HG03342 (cell line): ENCODE measurements at regions not wholly inside any gene's neighbourhood (a gene's known extent, or its start where the extent isn't known, plus 50 kb on each side); places are given as distances from the start of the nearest gene placed in this dataset.
"Not testable (repeated sequence)": the region's sequence is repeated elsewhere in the genome, so short reads cannot be mapped to it uniquely, and the experiment has no call there.

Source experiments
- ATAC-seq: cut with Tn5 transposase; IDR thresholded peaks from one replicate; pipeline ENCODE4 v1.9.1; 2021; ENCODE audit warnings: mild to moderate bottlenecking, moderate library complexity; ENCODE audit not compliant: unreplicated experiment

GRCh38 chr15:77864211-77865105 is 213.1 kb downstream of the TBC1D2B start:
- no peak for ATAC-seq

GRCh38 chr15:77863491-77864105 is 213.9 kb downstream of the TBC1D2B start:
- ATAC-seq, result no peak

GRCh38 chr15:77862651-77863104 is 214.8 kb downstream of the TBC1D2B start:
- no peak for ATAC-seq

GRCh38 chr15:77861997-77862635 is 215.4 kb downstream of the TBC1D2B start:
- not testable (repeated sequence) for ATAC-seq

- no peak for ATAC-seq
Observed at GRCh38 chr15:77860071-77860691, 217.3 kb downstream of the TBC1D2B start.

GRCh38 chr15:77859491-77860060 is 217.9 kb downstream of the TBC1D2B start:
- no peak for ATAC-seq

GRCh38 chr15:77858792-77859490 is 218.6 kb downstream of the TBC1D2B start:
- ATAC-seq, result no peak

- ATAC-seq, result no peak
Observed at GRCh38 chr15:77857419-77857818, 220.1 kb downstream of the TBC1D2B start.

GRCh38 chr15:77856705-77857346 is 220.7 kb downstream of the TBC1D2B start:
- ATAC-seq, result no peak

GRCh38 chr15:77855871-77856270 is 221.6 kb downstream of the TBC1D2B start:
- no peak for ATAC-seq

GRCh38 chr15:77854980-77855379 is 222.3 kb upstream of the LINGO1 start:
- no peak for ATAC-seq

GRCh38 chr15:77853910-77854309 is 221.2 kb upstream of the LINGO1 start:
- no peak for ATAC-seq

GRCh38 chr15:77853008-77853328 is 220.3 kb upstream of the LINGO1 start:
- no peak for ATAC-seq

GRCh38 chr15:77852241-77853007 is 219.7 kb upstream of the LINGO1 start:
- no peak for ATAC-seq

GRCh38 chr15:77851691-77852090 is 219.0 kb upstream of the LINGO1 start:
- no peak for ATAC-seq

GRCh38 chr15:77851086-77851485 is 218.4 kb upstream of the LINGO1 start:
- ATAC-seq, result no peak

GRCh38 chr15:77846986-77847385 is 214.3 kb upstream of the LINGO1 start:
- no peak for ATAC-seq

- ATAC-seq, result no peak
Observed at GRCh38 chr15:77846360-77846759, 213.6 kb upstream of the LINGO1 start.

- ATAC-seq, result no peak
Observed at GRCh38 chr15:77844798-77845446, 212.2 kb upstream of the LINGO1 start.
